C4-2B (cell line): ENCODE measurements at regions not wholly inside any gene's neighbourhood (a gene's known extent, or its start where the extent isn't known, plus 50 kb on each side); places are given as distances from the start of the nearest gene placed in this dataset.
"Not testable (repeated sequence)": the region's sequence is repeated elsewhere in the genome, so short reads cannot be mapped to it uniquely, and the experiment has no call there.

Experiments
- CTCF ChIP-seq: fragments of 450-650 bp; conservative IDR thresholded peaks from 2 replicates; pipeline ENCODE4 v1.5.1; 2017; ENCODE audit warnings: mild to moderate bottlenecking
- ZFX ChIP-seq: fragments of 450-650 bp; IDR thresholded peaks from 2 replicates; pipeline ENCODE4 v1.6.1; 2017

GRCh38 chr7:37617406-37617805, 66.2 kb upstream of the GPR141 start:
- TF ChIP-seq CTCF, ZFX: not testable (repeated sequence)
